ENCODE measurements at regions not wholly inside any gene's neighbourhood (a gene's known extent, or its start where the extent isn't known, plus 50 kb on each side); places are given as distances from the start of the nearest gene placed in this dataset.
A peak's percentile ranks its signal among the peaks of the same experiment; 100 is the strongest.

GRCh38 chr16:54453871-54454270, 167.3 kb upstream of the IRX3 start:
- Histone ChIP-seq H3K79me2 (ENCODE audit: insufficient read depth) (no peaks in the 10 kb centered on the region), H3K4me2 (ENCODE audit: unreplicated experiment) (no peak overlapping the region), H3K36me3 (ENCODE audit: low read depth) (no peaks in the 10 kb centered on the region), H3K27me3 (replicated peaks; ENCODE audit: insufficient read depth) (no peaks in the 10 kb centered on the region), H2AFZ (no peak overlapping the region), H3F3A (ENCODE audit: insufficient read depth) (no peaks in the 10 kb centered on the region), H3K4me3 (no peak overlapping the region), H3K9ac (no peak overlapping the region), H3K9me3 (ENCODE audit: low read depth) (no peaks in the 10 kb centered on the region), H3K4me1 (ENCODE audit: insufficient read depth) (peaks cover 3% of the 10 kb centered on the region; the same call in 1 of the 2 replicates), H3K9me2 (ENCODE audit: insufficient read depth) (no peaks in the 10 kb centered on the region), H3K27ac (no peak overlapping the region), H4K20me1 (ENCODE audit: insufficient read depth) (no peaks in the 10 kb centered on the region)
- no peak for DNase-seq
- 97 to 98% methylated on average over 2 of the region's 2 CpGs for WGBS, 2 experiments (ENCODE audit: low coverage in 1 of 2, low lambda C conversion rate in 2 of 2, missing lambda C conversion rate in 2 of 2)
- in situ Hi-C loops (cut with MboI) = no loop called here
- TF ChIP-seq EZH2 (IDR thresholded peaks at IDR 0.05; ENCODE audit: insufficient read depth, poor library complexity, severe bottlenecking) (no peak), EZH2phosphoT487 (IDR thresholded peaks at IDR 0.05; ENCODE audit: insufficient read depth, low read depth) (no peak)

GRCh38 chr16:54447576-54448440, 161.2 kb upstream of the IRX3 start:
- no peak for TF ChIP-seq EZH2 (IDR thresholded peaks at IDR 0.05; ENCODE audit: insufficient read depth, poor library complexity, severe bottlenecking)
- no peak for TF ChIP-seq EZH2phosphoT487 (IDR thresholded peaks at IDR 0.05; ENCODE audit: insufficient read depth, low read depth)
- no peaks in the 10 kb centered on the region for H3K9me2 ChIP-seq (ENCODE audit: insufficient read depth)
- 61 to 63% methylated on average over 20 of the region's 20 CpGs for WGBS, 2 experiments (ENCODE audit: low coverage in 1 of 2, low lambda C conversion rate in 2 of 2, missing lambda C conversion rate in 2 of 2)
- H3F3A ChIP-seq (ENCODE audit: insufficient read depth) = peaks cover 19% of the 10 kb centered on the region
- in situ Hi-C loops (cut with MboI) = no loop called here
- H2AFZ ChIP-seq = no peak overlapping the region
- peak; percentile 97 for DNase-seq
- no peaks in the 10 kb centered on the region for H3K36me3 ChIP-seq (ENCODE audit: low read depth)
- no peaks in the 10 kb centered on the region for H3K79me2 ChIP-seq (ENCODE audit: insufficient read depth)
- H3K27ac ChIP-seq = peak overlapping the region; percentile 42
- peak overlapping the region; percentile 29 for H3K4me2 ChIP-seq (ENCODE audit: unreplicated experiment)
- H3K4me3 ChIP-seq = no peak overlapping the region
- peaks cover 32% of the 10 kb centered on the region for H3K4me1 ChIP-seq (ENCODE audit: insufficient read depth)
- no peaks in the 10 kb centered on the region for H4K20me1 ChIP-seq (ENCODE audit: insufficient read depth)
- no peaks in the 10 kb centered on the region for H3K9me3 ChIP-seq (ENCODE audit: low read depth)
- H3K27me3 ChIP-seq (replicated peaks; ENCODE audit: insufficient read depth) = no peaks in the 10 kb centered on the region
- peak overlapping the region; percentile 27; the same call in 1 of the 2 replicates for H3K9ac ChIP-seq

- 3 to 7% methylated on average over 10 of the region's 10 CpGs for WGBS, 2 experiments (ENCODE audit: low coverage in 1 of 2, low lambda C conversion rate in 2 of 2, missing lambda C conversion rate in 2 of 2)
- Histone ChIP-seq H3K27ac (peak overlapping the region; percentile 65), H3K79me2 (ENCODE audit: insufficient read depth) (no peaks in the 10 kb centered on the region), H3K4me3 (no peak overlapping the region), H3K9me3 (ENCODE audit: low read depth) (no peaks in the 10 kb centered on the region), H3K27me3 (replicated peaks; ENCODE audit: insufficient read depth) (no peaks in the 10 kb centered on the region), H3K9ac (peak overlapping the region; percentile 25; the same call in 1 of the 2 replicates), H3K4me2 (ENCODE audit: unreplicated experiment) (peak overlapping the region; percentile 7), H4K20me1 (ENCODE audit: insufficient read depth) (no peaks in the 10 kb centered on the region), H3K9me2 (ENCODE audit: insufficient read depth) (no peaks in the 10 kb centered on the region), H3K4me1 (ENCODE audit: insufficient read depth) (peaks cover 32% of the 10 kb centered on the region), H3K36me3 (ENCODE audit: low read depth) (no peaks in the 10 kb centered on the region), H3F3A (ENCODE audit: insufficient read depth) (peaks cover 19% of the 10 kb centered on the region), H2AFZ (no peak overlapping the region)
- TF ChIP-seq EZH2phosphoT487 (IDR thresholded peaks at IDR 0.05; ENCODE audit: insufficient read depth, low read depth) (peak; percentile 85), EZH2 (IDR thresholded peaks at IDR 0.05; ENCODE audit: insufficient read depth, poor library complexity, severe bottlenecking) (no peak)
- DNase-seq = peak; percentile 98
- in situ Hi-C loops (cut with MboI) = no loop called here
Observed at GRCh38 chr16:54446639-54447038, 160.1 kb upstream of the IRX3 start.

DNA sequence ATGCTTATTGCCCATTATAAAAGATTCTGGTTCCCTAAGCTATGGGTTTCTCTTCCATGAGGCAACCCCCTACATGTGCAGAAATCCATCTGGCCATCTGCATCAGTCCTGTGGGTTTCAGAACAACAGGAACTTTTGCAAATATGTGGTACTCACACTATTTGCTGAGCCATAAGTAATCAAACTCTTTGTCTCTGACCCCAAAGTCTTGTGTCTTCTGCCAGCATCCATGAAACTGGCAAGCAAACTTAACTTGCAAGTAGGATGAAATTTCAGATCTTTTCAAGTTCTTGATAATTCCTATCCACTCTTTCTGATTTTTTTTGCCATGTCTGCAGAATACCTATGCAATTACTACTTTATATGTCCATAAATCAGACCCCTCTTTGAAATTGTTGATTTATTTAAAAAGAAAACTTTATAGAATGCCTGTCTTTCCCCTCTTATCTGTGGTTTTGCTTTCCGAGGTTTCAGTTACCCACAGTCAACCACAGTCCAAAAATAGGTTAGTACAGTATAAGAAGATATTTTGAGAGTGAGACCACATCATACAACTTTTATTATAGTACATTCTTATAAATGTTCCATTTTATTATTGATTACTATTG, 158.4 kb upstream of the IRX3 start:
- Histone ChIP-seq H3F3A (ENCODE audit: insufficient read depth) (peaks cover 19% of the 10 kb centered on the region), H3K4me1 (ENCODE audit: insufficient read depth) (peaks cover 32% of the 10 kb centered on the region), H3K79me2 (ENCODE audit: insufficient read depth) (no peaks in the 10 kb centered on the region), H3K4me3 (no peak overlapping the region), H3K9me3 (ENCODE audit: low read depth) (no peaks in the 10 kb centered on the region), H3K4me2 (ENCODE audit: unreplicated experiment) (no peak overlapping the region), H3K27ac (no peak overlapping the region), H3K9ac (no peak overlapping the region), H3K36me3 (ENCODE audit: low read depth) (no peaks in the 10 kb centered on the region), H3K9me2 (ENCODE audit: insufficient read depth) (no peaks in the 10 kb centered on the region), H2AFZ (no peak overlapping the region), H4K20me1 (ENCODE audit: insufficient read depth) (no peaks in the 10 kb centered on the region), H3K27me3 (replicated peaks; ENCODE audit: insufficient read depth) (no peaks in the 10 kb centered on the region; the same call in 1 of the 2 replicates)
- TF ChIP-seq EZH2 (IDR thresholded peaks at IDR 0.05; ENCODE audit: insufficient read depth, poor library complexity, severe bottlenecking) (no peak), EZH2phosphoT487 (IDR thresholded peaks at IDR 0.05; ENCODE audit: insufficient read depth, low read depth) (no peak)
- 54 to 78% methylated on average over 1 of the region's 1 CpG for WGBS, 2 experiments (ENCODE audit: low coverage in 1 of 2, low lambda C conversion rate in 2 of 2, missing lambda C conversion rate in 2 of 2)
- no peak for DNase-seq
- in situ Hi-C loops (cut with MboI) = no loop called here

Measured in GM23248 (cell line).